GM12878 (cell line): ENCODE measurements at regions not wholly inside any gene's neighbourhood (a gene's known extent, or its start where the extent isn't known, plus 50 kb on each side); places are given as distances from the start of the nearest gene placed in this dataset.

Experiments
- ATAC-seq: fragments of 200-7000 bp; cut with Tn5 transposase; 3 replicates; pipeline ENCODE4 v1.9.1; 2020; ENCODE audit warnings: mild to moderate bottlenecking, moderate library complexity
- BruUV-seq: library from RNA; stranded (reverse); fragments of 400-500 nt; replicated peaks from 2 replicates; lab custom pipeline; 2021; lab: Mats Ljungman, UMichigan
- CTCF ChIA-PET: fragments of 300-600 bp; sonication (Branson Sonifier 250); formaldehyde crosslinking; extraction: SDS; loops from one replicate; lab custom pipeline; 2021; ENCODE audit warnings: inconsistent platforms; lab: Yijun Ruan, JAX
- POLR2A ChIA-PET: fragments of 350-600 bp; formaldehyde crosslinking; extraction: SDS; loops from one replicate; lab custom pipeline; 2021; ENCODE audit warnings: inconsistent platforms; lab: Charles Lee
- RAD21 ChIA-PET: fragments of 300-600 bp; sonication (Branson Sonifier 250); formaldehyde crosslinking; loops from one replicate; lab custom pipeline; 2023; ENCODE audit warnings: antibody characterized with exemption; ENCODE audit not compliant: unreplicated experiment; lab: Charles Lee
- SMC1A ChIA-PET: fragments of 300-600 bp; sonication (Branson Sonifier 250); formaldehyde crosslinking; loops from one replicate; lab custom pipeline; 2023; ENCODE audit not compliant: unreplicated experiment, uncharacterized antibody; lab: Charles Lee
- DNase-seq: peaks from one replicate; pipeline ENCODE4 v3.0.0-alpha.2; 2011; ENCODE audit warnings: low read depth, low spot score
- FAIRE-seq: peaks from 3 replicates; lab custom pipeline; 2011; peaks lifted over from hg19 to GRCh38; lab: Jason Lieb, UNC
- H2AFZ ChIP-seq: 2 replicates; pipeline ENCODE4 v1.6.0; 2011; ENCODE audit warnings: low read depth, low read length, control low read depth; ENCODE audit not compliant: control insufficient read depth
- H3K27ac ChIP-seq: 2 replicates; pipeline ENCODE4 v1.5.1; 2011; ENCODE audit warnings: control low read depth; ENCODE audit not compliant: control insufficient read depth, insufficient read depth
- H3K27me3 ChIP-seq, 2 experiments: replicated peaks in 1 of 2; 2 replicates each; pipeline versions ENCODE4 v1.6.0 to v1.6.1; 2011; ENCODE audit warnings: low read length in 1 of 2; ENCODE audit not compliant: control insufficient read depth in 2 of 2, insufficient read depth in 2 of 2
- H3K36me3 ChIP-seq, 2 experiments: 2 replicates each; pipeline ENCODE4 v1.5.1; 2011; ENCODE audit warnings: low read length in 1 of 2; ENCODE audit not compliant: control insufficient read depth in 2 of 2, insufficient read depth in 2 of 2
- H3K4me1 ChIP-seq: 2 replicates; pipeline ENCODE4 v1.6.1; 2011; ENCODE audit warnings: mild to moderate bottlenecking, low read length, moderate library complexity, mixed read lengths; ENCODE audit not compliant: control insufficient read depth, insufficient read depth
- H3K4me2 ChIP-seq: 2 replicates; pipeline ENCODE4 v1.6.0; 2011; ENCODE audit warnings: control low read depth; ENCODE audit not compliant: control insufficient read depth, insufficient read depth
- H3K4me3 ChIP-seq: fragments of 200-600 bp; sonication (generic); 2 replicates; pipeline ENCODE4 v1.5.1; 2016
- H3K79me2 ChIP-seq: 2 replicates; pipeline ENCODE4 v1.6.0; 2011; ENCODE audit warnings: low read length; ENCODE audit not compliant: control insufficient read depth, insufficient read depth
- H3K9ac ChIP-seq: 2 replicates; pipeline ENCODE4 v1.8.0; 2011; ENCODE audit warnings: low read length, control low read depth, mixed read lengths; ENCODE audit not compliant: control insufficient read depth, insufficient read depth
- H3K9me3 ChIP-seq: replicated peaks from 3 replicates; pipeline ENCODE4 v1.5.1; 2011; ENCODE audit warnings: mild to moderate bottlenecking, low read length; ENCODE audit not compliant: control insufficient read depth, insufficient read depth
- H4K20me1 ChIP-seq: 2 replicates; pipeline ENCODE4 v1.6.0; 2011; ENCODE audit not compliant: control insufficient read depth, insufficient read depth
- CREM ChIP-seq: IDR thresholded peaks from 2 replicates; pipeline ENCODE4 v1.6.1; 2014; ENCODE audit warnings: antibody characterized with exemption, low read depth
- NFIC ChIP-seq: IDR thresholded peaks from 2 replicates; pipeline ENCODE4 v1.6.1; 2012; ENCODE audit warnings: low read depth, mild to moderate bottlenecking, inconsistent platforms, low read length, moderate library complexity
- ZBTB11 ChIP-seq: fragments of 450-650 bp; formaldehyde crosslinking; IDR thresholded peaks from 2 replicates; pipeline ENCODE4 v1.5.0; 2022; ENCODE audit warnings: mild to moderate bottlenecking, missing genetic modification characterization
- WGBS: methylation state at CpG from one replicate; pipeline ENCODE4 v1.1.6; 2016; ENCODE audit warnings: low lambda C conversion rate; ENCODE audit not compliant: insufficient replicate concordance, insufficient coverage; ENCODE audit errors: missing lambda C conversion rate; 5-methylcytosine and 5-hydroxymethylcytosine counted together
- in situ Hi-C: fragments of 300-500 bp; cut with MboI; formaldehyde crosslinking; loops from 9 replicates; pipeline ENCODE4 v1.14.3; 2018; ENCODE audit warnings: mixed read lengths
- intact Hi-C: fragments of 100-400 bp; cut with micrococcal nuclease; formaldehyde crosslinking; loops from one replicate; pipeline ENCODE4 v1.14.2; 2022; ENCODE audit not compliant: unreplicated experiment
- TF ChIP-seq, protein P1 (sequence below): fragments of 450-650 bp; IDR thresholded peaks from 2 replicates; pipeline ENCODE4 v1.6.1; 2016; ENCODE audit warnings: mild to moderate bottlenecking

- Histone ChIP-seq H3K27me3 (peaks cover 0 to 14% of the 10 kb centered on the region in 2 experiments), H3K36me3 (no peaks in the 10 kb centered on the region), H2AFZ (no peak overlapping the region), H3K4me3 (no peak overlapping the region), H3K27ac (no peak overlapping the region), H3K4me2 (no peak overlapping the region), H4K20me1 (no peaks in the 10 kb centered on the region), H3K79me2 (no peaks in the 10 kb centered on the region), H3K9ac (no peak overlapping the region), H3K4me1 (no peaks in the 10 kb centered on the region), H3K9me3 (no peaks in the 10 kb centered on the region)
- FAIRE-seq (no peak), ATAC-seq (peak; percentile 70), DNase-seq (no peak)
- RAD21 ChIA-PET = interaction anchor here (0.9 to 1.4 kb wide), 4 partner anchors 10 to 204 kb away, joined by 3 to 8 read pairs (median 4); no protein-coding TSS in a partner anchor
- in situ Hi-C loops = no loop called here
- BruUV-seq = no TSS peak
- intact Hi-C loops = no loop called here
- TF ChIP-seq, protein P1, sequence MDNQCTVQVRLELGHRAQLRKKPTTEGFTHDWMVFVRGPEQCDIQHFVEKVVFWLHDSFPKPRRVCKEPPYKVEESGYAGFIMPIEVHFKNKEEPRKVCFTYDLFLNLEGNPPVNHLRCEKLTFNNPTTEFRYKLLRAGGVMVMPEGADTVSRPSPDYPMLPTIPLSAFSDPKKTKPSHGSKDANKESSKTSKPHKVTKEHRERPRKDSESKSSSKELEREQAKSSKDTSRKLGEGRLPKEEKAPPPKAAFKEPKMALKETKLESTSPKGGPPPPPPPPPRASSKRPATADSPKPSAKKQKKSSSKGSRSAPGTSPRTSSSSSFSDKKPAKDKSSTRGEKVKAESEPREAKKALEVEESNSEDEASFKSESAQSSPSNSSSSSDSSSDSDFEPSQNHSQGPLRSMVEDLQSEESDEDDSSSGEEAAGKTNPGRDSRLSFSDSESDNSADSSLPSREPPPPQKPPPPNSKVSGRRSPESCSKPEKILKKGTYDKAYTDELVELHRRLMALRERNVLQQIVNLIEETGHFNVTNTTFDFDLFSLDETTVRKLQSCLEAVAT = peak; percentile 46; the same call in 1 of the 2 replicates
- no peak for TF ChIP-seq ZBTB11
- peak; percentile 18; the same call in 1 of the 2 replicates for TF ChIP-seq NFIC
- TF ChIP-seq CREM = no peak
- POLR2A ChIA-PET = no interaction called here
- WGBS = 92% methylated on average over 10 of the region's 10 CpGs
- SMC1A ChIA-PET = interaction anchor here (0.7 to 2.8 kb wide), 12 partner anchors 10 to 371 kb away, joined by 3 to 16 read pairs (median 4); no protein-coding TSS in a partner anchor
- CTCF ChIA-PET = interaction anchor here (0.9 to 3.5 kb wide), 3 partner anchors 8 to 32 kb away, joined by 3 to 18 read pairs (median 8); no protein-coding TSS in a partner anchor
These were observed 585.1 kb downstream of the ZEB2 start for GRCh38 chr2:143934626-143935481.
